Panc1 (cell line): ENCODE measurements at regions not wholly inside any gene's neighbourhood (a gene's known extent, or its start where the extent isn't known, plus 50 kb on each side); places are given as distances from the start of the nearest gene placed in this dataset.

Experiments used
- POLR2AphosphoS5 ChIP-seq: IDR thresholded peaks from 2 replicates; pipeline ENCODE4 v1.6.1; 2012; ENCODE audit warnings: mild to moderate bottlenecking, low read depth, low read length, moderate library complexity
- TF ChIP-seq, protein P1 (sequence below): fragments of 450-650 bp; IDR thresholded peaks from 2 replicates; pipeline ENCODE4 v1.5.1; 2017; ENCODE audit warnings: mild to moderate bottlenecking

DNA sequence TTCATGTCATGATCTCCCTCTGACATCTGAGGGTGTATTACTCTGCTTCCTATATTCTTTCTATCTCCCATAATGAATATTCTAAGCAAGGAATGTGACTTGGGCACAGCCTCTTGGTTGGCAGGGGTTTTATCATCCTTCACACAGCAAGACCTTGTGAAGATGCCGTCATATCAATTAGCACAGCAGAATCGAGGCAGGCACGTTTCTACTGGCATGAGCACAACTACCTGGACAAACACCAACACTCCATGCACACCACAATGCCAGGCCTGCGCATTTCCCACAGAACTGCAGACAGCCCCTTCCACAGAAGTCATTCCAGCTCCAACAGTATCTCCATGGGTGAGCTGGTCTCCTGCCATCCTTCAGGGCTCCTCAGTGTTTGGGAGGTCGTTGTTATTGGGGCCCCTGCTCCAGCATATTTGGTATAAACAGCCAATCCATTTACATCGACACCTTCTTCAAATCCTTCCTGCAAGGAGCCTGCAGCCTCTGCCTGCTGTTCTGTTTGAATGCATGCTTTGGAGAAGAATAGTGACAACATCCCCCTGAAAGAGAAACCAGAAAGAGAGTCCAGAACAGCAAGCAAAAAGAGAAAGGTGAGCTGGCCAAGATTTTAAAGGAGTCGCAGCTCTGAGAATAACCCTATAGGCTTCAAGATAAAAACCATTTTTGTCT lies 275.5 kb downstream of the SHOX2 start:
- TF ChIP-seq POLR2AphosphoS5, result no peak
- TF ChIP-seq, protein P1, sequence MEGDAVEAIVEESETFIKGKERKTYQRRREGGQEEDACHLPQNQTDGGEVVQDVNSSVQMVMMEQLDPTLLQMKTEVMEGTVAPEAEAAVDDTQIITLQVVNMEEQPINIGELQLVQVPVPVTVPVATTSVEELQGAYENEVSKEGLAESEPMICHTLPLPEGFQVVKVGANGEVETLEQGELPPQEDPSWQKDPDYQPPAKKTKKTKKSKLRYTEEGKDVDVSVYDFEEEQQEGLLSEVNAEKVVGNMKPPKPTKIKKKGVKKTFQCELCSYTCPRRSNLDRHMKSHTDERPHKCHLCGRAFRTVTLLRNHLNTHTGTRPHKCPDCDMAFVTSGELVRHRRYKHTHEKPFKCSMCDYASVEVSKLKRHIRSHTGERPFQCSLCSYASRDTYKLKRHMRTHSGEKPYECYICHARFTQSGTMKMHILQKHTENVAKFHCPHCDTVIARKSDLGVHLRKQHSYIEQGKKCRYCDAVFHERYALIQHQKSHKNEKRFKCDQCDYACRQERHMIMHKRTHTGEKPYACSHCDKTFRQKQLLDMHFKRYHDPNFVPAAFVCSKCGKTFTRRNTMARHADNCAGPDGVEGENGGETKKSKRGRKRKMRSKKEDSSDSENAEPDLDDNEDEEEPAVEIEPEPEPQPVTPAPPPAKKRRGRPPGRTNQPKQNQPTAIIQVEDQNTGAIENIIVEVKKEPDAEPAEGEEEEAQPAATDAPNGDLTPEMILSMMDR, result no peak
